GM21447 (cell line): ENCODE measurements at regions not wholly inside any gene's neighbourhood (a gene's known extent, or its start where the extent isn't known, plus 50 kb on each side); places are given as distances from the start of the nearest gene placed in this dataset.

Experiments
- ATAC-seq: cut with Tn5 transposase; IDR thresholded peaks from one replicate; pipeline ENCODE4 v1.9.1; 2021; ENCODE audit not compliant: unreplicated experiment

DNA sequence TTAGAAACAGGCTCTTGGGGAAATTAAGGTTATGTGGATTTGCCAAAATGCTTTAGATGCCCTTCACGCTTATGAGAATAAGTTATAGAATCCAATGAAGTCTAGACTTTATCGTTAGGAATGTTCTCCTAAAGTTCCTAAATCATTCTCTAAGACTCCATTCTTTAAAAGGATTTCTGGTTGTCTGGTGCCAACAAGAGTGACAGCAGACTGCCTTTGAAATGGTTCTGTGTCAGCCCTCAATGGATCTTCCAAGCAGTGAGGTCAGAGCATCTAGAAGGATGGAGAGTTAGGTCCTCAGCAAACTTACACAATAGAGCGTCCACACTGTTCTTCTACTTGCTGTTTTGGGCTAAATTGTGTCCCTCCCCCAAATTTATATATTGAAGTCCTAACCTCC lies 473.3 kb downstream of the GATA3 start:
- no peak for ATAC-seq

DNA sequence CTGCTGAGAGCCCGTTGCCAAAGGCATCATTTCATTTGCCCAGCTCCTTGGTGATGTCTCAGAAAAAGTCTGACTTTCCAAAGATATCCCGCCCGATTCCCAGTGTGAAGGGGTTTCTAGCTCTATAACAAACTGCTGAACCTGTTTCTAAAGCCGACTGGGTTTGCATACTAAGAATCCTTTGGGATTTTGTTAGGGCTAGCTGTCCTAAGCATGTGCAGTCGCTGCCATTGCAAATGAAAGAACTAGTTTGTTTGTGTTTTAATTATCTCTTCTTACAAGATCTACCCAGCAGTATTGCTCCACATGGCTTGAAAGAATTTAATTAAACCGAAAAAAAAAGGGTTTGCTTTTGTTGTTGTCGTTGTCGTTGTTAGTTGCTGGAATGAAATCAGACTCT lies 476.6 kb downstream of the GATA3 start:
- ATAC-seq, result no peak

DNA sequence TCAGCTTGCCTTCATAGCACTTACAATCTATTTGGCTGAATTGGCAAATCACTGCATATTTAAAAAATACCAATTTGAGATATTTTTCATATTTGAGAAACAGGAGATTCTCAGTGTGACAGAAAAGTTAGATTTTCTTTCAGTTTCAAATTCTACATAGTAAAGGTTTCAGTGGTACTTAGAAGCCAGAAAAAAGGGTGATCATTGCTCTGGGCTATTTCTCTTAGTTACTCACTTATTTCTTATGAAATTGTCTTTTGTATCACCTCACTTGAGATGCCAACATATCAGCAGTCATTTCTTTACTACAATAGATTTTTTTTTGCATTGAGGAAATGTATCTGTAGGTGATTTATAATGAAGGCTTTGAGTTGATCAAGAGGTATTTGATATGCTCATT lies 478.2 kb downstream of the GATA3 start:
- no peak for ATAC-seq

DNA sequence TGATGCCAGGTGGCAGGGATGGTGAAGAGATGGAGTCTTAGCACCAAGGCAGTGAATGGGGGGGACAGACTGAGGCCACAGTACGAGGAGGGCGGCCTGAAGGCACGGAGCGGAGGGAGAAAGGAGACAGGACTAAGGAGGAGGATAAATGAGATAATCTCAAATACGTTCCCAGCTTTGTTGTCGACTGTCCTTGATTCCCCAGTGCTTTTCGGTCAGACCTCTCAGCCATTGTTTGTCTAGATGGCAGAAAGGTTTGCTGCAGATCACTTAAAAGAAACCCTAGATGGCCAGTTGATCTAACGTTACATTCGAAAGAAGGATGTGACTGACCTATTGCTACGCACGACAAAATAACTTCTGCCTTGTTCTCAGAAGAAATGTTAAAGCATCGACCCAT lies 479.0 kb downstream of the GATA3 start:
- no peak for ATAC-seq

DNA sequence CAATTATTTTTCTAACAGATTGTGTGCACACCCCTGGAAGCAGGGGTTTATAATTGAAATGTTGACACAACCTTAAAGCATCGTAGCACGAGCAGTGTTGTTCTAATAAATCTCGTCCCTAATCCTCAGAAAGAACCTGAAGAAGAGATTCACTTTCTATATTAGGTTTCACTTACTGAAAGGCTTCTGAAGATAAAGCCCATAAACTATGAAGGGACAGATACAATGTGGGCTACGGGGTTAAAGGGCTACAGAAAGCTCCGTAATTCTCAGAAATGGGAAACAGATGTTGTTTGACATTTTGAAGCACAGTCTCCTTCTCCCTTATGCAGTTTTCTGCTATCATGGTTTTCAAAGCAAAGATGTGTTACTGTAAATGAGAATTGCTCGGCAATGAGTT lies 479.6 kb downstream of the GATA3 start:
- no peak for ATAC-seq

DNA sequence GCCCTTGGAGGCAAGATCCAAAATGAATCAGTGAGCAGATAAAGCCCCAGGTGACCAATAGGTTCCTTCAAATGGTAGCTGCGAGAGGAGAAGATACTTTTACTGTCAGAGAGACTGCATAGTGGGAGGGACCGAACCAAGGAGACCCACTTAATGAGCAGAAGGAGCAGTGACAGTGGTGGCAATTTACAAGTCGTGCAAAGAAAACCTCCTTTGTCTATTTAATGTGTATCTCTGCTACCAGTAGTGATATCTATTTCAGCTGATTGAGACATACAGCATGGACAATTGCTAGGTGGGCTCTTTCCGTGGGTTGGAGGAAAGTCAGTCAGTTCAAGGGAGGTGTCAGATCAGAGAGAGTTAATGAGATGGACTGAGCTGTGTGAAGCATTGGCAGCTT lies 480.4 kb downstream of the GATA3 start:
- no peak for ATAC-seq

DNA sequence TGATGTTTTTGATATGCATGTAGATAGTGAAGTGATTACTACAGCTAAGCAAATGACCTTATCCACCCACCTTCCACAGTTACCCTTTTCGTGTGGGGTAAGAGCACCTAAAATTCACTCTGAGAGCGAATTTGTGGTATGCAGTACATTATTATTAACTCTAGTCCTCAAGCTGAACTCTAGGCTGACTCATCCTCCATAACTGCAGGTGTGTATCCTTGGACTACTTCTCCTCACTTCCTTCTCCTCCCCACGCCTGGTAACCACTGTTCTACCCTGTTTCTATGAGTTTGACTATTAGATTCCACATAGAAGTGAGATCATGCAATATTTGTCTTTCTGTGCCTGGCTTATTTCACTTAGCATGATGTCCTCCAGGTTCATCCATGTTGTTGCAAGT lies 484.6 kb downstream of the GATA3 start:
- ATAC-seq, result no peak

DNA sequence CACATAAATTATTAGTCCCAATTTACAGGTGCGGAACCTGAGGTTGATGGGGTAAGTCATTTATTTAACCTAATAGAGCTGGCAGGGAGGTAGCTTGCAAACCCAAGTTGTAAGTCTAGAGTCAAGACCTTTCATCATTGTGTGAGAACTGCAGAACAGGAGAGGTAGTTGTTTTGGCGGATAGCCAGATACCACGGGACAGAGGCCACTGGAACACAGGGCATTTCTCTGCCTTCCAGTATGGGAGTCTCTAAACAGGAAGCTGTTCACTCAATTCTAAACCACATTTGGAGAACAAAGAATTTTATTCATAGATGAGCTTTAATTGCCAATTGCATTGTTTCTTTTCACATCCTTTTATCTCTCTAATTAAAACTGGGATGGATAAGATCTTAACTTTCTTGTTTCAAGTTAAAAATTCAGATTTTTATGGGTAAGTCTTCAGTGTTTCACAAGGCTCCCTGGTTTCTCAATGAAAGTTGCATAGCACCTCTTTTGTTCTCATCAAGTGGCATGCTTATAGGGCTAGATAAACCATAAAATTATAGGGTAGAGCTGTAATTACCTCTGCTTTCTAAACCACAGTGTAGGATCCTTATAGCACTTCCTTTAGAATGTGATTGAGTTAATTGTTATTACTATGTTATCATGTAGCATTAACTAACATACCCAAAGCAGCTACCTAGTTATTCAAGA lies 489.0 kb downstream of the GATA3 start:
- ATAC-seq, result no peak

DNA sequence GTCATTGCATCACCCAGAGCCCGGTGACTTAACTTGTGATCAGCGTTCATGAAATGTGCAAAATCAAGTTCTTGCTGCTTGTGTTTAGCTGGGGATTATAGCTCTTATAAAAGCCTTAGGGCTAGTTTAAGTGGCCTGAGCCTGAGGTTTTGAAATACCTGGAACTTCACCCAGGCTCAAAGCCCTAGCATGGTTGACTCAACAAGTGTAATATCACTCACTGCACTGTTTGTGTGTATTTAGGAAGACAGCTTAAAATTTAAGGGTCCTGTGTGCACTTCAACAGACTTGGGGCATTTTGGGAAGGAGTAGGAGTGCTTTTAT lies 489.5 kb downstream of the GATA3 start:
- no peak for ATAC-seq

DNA sequence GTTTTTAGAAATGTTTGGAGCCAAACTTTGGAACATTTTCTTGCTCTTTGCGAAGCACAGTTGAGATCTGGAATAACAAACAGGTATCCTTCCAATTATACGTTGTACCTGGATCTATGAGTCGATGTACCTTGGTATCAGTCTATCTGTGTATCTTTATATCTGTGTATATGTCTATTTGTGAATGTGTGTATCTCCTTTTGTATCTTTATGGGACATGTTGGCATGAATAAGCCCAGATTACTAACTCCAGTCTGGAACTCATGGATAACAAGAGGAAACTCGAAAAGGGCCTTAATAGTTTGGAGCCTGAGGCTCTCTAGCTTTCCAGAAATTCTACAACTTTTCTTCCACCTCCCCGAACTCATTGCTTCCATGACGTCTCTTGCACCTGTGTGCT lies 490.0 kb downstream of the GATA3 start:
- ATAC-seq, result no peak

DNA sequence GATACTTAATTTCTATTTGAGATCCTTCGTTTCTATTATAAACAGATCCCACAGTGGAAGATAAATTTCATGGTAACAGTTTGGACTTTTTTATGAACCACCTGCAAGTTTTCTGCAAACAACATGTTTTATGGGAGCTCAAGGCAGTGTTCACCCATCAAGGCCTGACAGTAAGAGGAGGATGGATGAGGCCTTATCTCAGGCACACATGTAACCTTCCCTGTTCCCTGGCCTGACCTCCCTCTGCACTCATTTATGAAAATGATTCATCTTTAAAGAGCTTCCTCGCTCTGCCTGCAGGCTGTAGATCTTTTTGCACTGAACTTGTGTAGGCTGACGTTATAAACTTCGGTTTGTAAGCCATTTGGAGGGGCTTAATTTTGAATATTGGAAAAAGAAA lies 500.1 kb downstream of the GATA3 start:
- no peak for ATAC-seq

DNA sequence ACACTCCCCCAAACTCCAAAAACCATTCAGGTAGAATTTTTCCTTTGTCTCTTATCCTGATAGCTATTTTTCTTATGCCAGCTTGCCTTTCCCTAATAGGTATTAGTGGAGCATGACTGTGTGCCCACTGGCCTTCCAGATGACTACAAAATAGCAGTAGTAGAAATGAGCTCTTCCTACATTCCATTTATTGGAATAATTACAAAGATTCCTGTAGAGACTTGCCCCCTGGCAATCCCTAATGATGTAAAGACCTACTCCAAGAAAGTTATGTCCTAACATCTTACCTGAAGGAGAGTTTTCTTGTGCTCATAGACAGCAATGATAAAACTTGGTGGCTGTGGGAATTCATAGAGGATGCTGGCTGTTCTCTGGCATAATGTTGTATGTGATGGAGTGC lies 501.8 kb downstream of the GATA3 start:
- no peak for ATAC-seq

DNA sequence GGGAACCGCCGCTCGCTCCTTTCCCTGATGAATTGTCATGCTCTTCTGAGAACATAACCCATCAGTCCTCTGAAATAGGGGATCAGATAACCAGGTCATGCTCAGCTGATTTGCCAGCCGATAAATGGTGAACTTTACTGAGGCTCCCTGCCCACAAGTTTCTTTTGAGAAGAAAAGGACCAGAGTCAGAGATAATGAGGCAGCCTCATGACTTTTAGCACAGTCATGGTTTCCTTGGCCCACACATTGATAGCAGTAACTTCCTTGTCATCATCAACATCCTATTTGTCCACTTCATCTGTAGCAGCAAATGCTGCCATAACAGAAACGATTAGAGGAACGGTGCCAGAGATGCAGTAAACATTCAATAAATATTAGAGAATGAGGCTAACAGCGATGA lies 509.0 kb downstream of the GATA3 start:
- no peak for ATAC-seq

DNA sequence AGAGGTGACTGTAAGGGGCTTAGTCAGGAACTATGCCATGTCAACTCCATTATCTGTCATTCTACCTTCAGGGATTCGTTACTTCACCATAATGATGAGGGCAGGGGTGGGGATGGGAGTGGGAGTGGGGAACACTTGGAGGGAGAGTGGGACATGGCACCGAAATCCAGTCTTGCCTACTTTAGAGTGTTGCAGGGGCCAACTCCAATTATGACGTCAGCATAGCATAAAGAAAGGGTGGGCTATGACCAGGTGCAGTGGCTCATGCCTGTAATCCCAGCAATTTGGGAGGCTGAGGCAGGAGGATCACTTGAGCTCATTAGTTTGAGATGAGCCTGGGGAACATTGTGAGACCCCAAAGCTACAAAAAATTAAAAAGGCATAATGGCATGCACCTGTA lies 512.2 kb downstream of the GATA3 start:
- no peak for ATAC-seq

DNA sequence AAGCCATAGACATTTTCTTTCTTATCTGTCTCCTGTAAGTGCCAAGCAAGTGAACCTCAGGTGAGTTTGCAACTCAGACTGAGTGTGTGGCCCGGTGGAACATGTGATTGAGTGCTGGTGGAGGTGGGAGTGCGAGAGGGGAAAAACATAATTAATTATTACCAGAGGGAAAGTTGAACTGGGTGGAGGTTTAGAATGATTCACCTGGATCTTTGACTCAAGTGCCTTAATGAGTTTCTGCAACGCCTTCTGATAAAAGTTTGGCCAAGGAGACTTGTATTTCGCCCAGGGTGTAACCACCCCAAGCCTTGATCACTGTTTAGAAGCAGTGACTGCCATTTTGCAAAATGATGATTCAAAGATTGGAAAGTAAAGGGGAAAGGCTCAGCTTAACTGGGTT lies 513.9 kb downstream of the GATA3 start:
- ATAC-seq, result no peak

DNA sequence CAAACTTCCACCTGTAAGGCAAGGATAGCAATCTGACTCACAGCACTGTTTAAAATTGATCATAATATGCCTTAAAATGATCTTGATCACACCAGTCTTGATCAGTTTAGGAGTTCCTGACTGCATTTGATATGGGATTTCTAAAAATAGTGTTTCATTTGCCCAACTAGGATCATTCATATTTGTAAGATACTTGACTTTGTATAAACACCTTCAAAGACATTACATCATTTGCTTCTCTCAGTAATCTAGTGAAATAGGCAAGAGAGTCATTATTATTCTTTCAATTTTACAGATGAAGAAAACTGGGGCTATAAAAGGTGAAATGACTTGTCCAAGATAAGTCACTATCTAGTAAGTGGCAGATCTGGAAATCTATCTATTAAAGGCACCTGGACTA lies 521.1 kb downstream of the GATA3 start:
- ATAC-seq, result no peak

DNA sequence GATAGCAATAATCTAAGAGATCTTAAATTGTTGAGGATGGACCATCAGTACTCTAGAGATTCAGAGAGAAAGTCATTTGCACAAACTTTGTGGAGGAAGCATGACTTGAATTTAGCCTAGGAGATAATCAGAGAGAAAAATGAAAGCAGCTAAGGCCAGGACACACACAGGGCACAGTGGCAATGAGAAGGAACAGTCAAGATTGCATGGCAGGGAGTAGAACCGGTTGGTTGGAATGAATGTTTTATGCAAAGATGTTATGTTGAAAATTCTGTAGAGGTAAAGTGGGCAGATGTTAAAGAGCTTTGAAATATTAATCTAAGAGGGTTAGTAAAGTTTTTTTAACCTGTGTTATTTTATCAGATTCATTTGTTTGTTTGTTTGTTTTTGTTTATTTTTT lies 521.8 kb downstream of the GATA3 start:
- no peak for ATAC-seq

DNA sequence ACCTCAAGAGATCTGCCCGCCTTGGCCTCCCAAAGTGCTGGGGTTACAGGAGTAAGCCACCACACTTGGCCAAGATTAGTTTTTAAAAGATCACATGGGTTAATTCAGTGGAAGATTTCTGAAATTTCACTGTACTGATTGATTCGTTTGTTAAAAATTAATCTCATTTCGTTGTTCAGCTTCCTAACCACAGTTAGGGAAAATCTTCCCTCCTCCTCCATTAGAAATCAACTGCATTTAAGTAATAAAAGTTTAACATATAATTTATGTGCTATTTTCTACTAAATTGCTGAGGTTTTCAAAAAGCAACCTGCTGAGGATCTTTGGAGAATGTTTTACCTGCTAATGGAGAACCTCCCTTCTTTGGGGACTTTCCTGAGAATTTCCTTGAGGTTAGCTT lies 522.4 kb downstream of the GATA3 start:
- ATAC-seq, result no peak

DNA sequence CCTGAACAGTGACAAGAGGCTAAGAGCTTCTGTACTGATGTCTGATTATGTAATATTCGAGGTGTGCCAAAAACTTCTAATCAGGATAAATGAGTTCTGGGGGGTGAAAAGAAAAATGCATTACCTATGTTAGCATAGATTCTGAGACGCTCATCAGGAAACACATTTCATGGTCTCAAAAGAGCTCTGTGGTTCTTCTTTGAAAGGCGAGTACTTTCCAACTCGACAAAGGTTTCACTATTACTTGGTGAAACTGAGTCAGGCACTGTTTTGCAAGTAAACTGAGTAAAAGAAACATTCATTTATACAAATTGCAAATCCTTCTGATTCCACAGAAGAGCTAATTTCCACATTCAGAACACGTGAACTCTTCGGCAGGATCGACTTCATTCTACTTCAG lies 523.2 kb downstream of the GATA3 start:
- ATAC-seq, result no peak

DNA sequence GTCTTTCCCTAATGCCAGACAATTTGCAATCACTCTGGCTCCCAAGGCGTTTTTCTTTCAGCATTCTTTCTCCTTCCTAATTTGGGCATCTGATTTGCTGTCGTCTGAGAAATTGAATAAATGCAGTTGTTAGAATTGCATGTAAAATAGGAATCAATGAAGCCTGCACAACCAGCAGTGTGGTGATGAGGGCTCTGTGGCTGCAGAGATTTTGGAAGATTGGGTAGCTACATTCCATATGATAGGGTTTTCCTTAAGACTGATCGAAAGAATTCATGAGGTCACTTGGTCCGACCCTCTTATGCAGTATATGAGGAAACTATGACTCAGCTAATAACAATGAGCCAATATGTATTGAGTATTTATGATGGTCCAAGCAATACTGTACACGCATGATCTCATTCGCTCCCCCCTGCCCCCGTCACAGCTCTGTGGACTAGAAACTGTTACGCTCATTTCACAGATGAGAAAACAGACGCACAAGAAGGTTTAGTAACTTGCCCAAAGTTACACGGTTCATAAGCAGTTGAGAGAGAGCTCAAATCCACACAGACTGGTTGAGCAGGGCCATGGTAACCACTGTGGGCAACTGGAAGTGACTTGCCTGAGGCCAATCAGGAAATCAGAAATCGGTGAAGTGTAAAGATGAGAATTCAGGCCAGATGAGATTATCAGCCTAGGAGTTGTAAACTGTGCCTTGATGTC lies 527.2 kb downstream of the GATA3 start:
- no peak for ATAC-seq

DNA sequence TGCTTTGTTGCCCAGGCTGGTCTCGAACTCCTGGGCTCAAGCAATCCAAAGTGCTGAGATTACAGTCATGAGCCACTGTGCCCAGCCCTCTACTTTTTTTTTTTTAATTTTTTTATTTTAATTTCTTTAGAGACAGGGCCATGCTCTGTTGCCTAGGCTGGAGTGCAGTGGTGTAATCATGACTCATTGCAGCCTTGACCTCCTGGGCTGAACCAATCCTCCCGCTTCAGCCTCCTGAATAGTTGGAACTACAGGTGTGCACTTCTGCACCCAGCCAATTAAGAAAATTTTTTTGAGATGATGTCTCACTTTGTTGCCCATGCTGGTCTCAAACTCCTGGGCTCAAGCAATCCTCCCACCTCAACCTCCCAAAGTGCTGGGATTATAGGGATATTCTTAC lies 528.6 kb downstream of the GATA3 start:
- ATAC-seq, result no peak

DNA sequence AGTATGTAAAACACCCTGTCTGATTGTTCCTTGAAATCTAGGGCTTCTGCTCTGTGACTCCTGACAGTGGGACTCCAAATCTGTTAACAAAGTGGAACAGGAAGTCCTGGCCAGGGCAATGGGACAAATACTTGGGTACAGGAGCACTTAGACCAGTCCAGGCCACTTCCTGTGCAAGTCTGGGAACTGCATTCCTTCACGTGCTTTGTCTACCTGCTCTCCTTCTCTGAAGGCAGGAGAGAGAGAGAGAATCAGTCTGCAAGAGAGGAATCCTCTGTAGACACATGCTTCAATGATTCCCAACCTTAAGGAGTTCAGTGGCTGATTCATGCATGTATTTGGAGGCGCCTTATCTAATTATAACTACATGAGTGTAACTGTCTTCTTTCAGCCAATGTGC lies 530.2 kb downstream of the GATA3 start:
- no peak for ATAC-seq

DNA sequence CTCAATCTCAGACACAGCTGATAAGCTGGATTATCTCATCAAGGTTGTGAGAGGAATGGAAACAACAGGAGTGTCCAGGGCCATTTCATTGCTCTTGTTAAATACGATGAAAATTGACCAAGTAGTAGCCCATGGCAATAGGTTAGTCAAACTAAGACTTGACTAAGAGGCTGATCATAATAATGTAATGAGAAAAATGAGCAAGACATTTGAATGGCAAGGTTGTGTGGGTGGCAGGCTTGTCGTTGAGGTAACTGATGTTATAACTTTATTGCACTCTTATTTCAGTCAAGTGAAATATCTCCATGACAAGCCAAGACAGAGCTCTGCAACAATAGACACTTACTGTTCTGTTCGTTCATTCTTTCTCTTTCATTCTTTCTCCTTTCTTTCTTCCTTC lies 532.0 kb downstream of the GATA3 start:
- no peak for ATAC-seq
